Body of pancreas (tissue), 4 donors: ENCODE measurements at regions not wholly inside any gene's neighbourhood (a gene's known extent, or its start where the extent isn't known, plus 50 kb on each side); places are given as distances from the start of the nearest gene placed in this dataset.

Experiments
- POLR2A ChIP-seq, 3 donors: fragments of 450-650 bp; IDR thresholded peaks; one replicate each; pipeline ENCODE4 v1.6.1; 2016; ENCODE audit warnings: antibody characterized with exemption in 3 of 3, mild to moderate bottlenecking in 2 of 3
- TF ChIP-seq, protein P1 (sequence below), 7 experiments: fragments of 450-650 bp in 4 of 7; fragments of 200-600 bp in 3 of 7; sonication (generic) in 3 of 7; IDR thresholded peaks; one replicate each; pipeline ENCODE4 v1.5.1; 2016 to 2019; ENCODE audit warnings: antibody characterized with exemption in 7 of 7

DNA sequence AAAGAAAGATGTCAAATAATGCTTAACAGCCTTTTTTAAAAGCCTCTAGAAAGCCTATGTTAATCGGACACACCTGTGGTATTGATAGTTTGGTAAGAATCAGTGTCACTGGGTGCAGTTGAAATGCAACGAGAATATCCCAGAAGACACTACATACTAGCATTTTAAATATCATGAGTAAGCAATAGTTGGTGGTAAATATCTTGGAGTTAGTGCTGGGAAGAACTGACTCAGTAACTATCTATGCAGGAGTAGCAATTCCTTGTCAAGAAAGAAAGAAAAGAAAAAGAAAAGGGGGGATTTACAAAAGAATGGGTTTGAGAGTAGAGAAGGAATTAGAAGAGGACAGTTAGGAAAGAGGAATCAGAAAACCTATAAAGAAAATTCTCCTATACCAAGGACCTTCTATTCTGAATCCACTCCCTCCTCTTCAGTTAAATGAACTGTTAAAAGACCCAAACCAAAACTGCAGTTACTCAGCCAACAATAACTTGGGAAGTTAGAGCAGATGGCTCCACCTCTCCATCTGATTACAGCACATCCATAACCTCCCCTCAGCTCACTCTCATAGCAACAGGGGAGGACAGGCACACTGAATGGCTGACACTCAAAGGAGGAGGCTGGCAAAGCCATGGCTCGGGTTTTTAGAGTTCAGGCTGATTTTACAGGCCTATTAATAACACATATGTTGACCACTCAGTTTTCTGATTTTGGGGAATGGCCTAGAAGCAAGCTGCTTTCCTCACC is 207.6 kb upstream of the MDFIC2 start:
- TF ChIP-seq, protein P1, sequence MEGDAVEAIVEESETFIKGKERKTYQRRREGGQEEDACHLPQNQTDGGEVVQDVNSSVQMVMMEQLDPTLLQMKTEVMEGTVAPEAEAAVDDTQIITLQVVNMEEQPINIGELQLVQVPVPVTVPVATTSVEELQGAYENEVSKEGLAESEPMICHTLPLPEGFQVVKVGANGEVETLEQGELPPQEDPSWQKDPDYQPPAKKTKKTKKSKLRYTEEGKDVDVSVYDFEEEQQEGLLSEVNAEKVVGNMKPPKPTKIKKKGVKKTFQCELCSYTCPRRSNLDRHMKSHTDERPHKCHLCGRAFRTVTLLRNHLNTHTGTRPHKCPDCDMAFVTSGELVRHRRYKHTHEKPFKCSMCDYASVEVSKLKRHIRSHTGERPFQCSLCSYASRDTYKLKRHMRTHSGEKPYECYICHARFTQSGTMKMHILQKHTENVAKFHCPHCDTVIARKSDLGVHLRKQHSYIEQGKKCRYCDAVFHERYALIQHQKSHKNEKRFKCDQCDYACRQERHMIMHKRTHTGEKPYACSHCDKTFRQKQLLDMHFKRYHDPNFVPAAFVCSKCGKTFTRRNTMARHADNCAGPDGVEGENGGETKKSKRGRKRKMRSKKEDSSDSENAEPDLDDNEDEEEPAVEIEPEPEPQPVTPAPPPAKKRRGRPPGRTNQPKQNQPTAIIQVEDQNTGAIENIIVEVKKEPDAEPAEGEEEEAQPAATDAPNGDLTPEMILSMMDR (IDR thresholded peaks at IDR 0.05): no peak
- no peak for TF ChIP-seq POLR2A (IDR thresholded peaks at IDR 0.05)
